NT2/D1 (cell line): ENCODE measurements at regions not wholly inside any gene's neighbourhood (a gene's known extent, or its start where the extent isn't known, plus 50 kb on each side); places are given as distances from the start of the nearest gene placed in this dataset.

Source experiments
- DNase-seq: peaks from one replicate; pipeline ENCODE4 v3.0.0-alpha.2; 2011; ENCODE audit warnings: low read depth, low spot score
- H3K27me3 ChIP-seq: 2 replicates; pipeline ENCODE4 v1.6.0; 2011; ENCODE audit warnings: mild to moderate bottlenecking; ENCODE audit not compliant: insufficient read length, insufficient read depth
- H3K36me3 ChIP-seq: 2 replicates; pipeline ENCODE4 v1.6.1; 2011; ENCODE audit warnings: mild to moderate bottlenecking, low read length, mixed read lengths; ENCODE audit not compliant: insufficient read depth, insufficient read length
- H3K4me1 ChIP-seq: 2 replicates; pipeline ENCODE4 v1.5.1; 2011; ENCODE audit not compliant: insufficient read depth, insufficient read length
- H3K4me3 ChIP-seq: 2 replicates; pipeline ENCODE4 v1.5.1; 2011; ENCODE audit warnings: low read depth; ENCODE audit not compliant: insufficient read length
- H3K9ac ChIP-seq: 2 replicates; pipeline ENCODE4 v1.6.0; 2011; ENCODE audit warnings: low read depth; ENCODE audit not compliant: insufficient read length
- H3K9me3 ChIP-seq: 2 replicates; pipeline ENCODE4 v1.5.1; 2011; ENCODE audit warnings: mild to moderate bottlenecking, low read length; ENCODE audit not compliant: insufficient read depth
- SUZ12 ChIP-seq: IDR thresholded peaks from 2 replicates; pipeline ENCODE4 v1.6.1; 2011; ENCODE audit not compliant: insufficient read length, insufficient read depth; ENCODE audit errors: extremely low read depth
- YY1 ChIP-seq: IDR thresholded peaks from 2 replicates; pipeline ENCODE4 v1.6.1; 2011; ENCODE audit not compliant: insufficient read length, insufficient read depth
- ZNF274 ChIP-seq: IDR thresholded peaks from 2 replicates; pipeline ENCODE4 v1.6.1; 2011; ENCODE audit warnings: mild to moderate bottlenecking, low read depth, low read length

- no peaks in the 10 kb centered on the region for H3K4me1 ChIP-seq
- no peak overlapping the region for H3K9ac ChIP-seq
- peaks cover 3% of the 10 kb centered on the region; the same call in 1 of the 2 replicates for H3K9me3 ChIP-seq
- no peaks in the 10 kb centered on the region for H3K36me3 ChIP-seq
- H3K27me3 ChIP-seq, result no peaks in the 10 kb centered on the region
- TF ChIP-seq YY1, result no peak
- no peak for TF ChIP-seq SUZ12
- TF ChIP-seq ZNF274, result no peak
- no peak for DNase-seq
- no peak overlapping the region for H3K4me3 ChIP-seq
Observed at GRCh38 chr16:64172226-64172625, 949.6 kb downstream of the CDH11 start.

GRCh38 chr16:64171632-64172031 lies 950.2 kb downstream of the CDH11 start:
- Histone ChIP-seq H3K9ac (no peak overlapping the region), H3K27me3 (no peaks in the 10 kb centered on the region), H3K4me1 (no peaks in the 10 kb centered on the region), H3K4me3 (no peak overlapping the region), H3K9me3 (no peaks in the 10 kb centered on the region), H3K36me3 (no peaks in the 10 kb centered on the region)
- TF ChIP-seq SUZ12 (no peak), YY1 (no peak), ZNF274 (no peak)
- no peak for DNase-seq

GRCh38 chr16:64168371-64168770 lies 953.5 kb downstream of the CDH11 start:
- no peak overlapping the region for H3K9ac ChIP-seq
- no peaks in the 10 kb centered on the region for H3K27me3 ChIP-seq
- H3K4me3 ChIP-seq, result no peak overlapping the region
- no peaks in the 10 kb centered on the region for H3K36me3 ChIP-seq
- no peaks in the 10 kb centered on the region for H3K4me1 ChIP-seq
- no peak for DNase-seq
- no peaks in the 10 kb centered on the region for H3K9me3 ChIP-seq
- TF ChIP-seq YY1, result no peak
- no peak for TF ChIP-seq SUZ12
- no peak for TF ChIP-seq ZNF274

- Histone ChIP-seq H3K4me1 (no peaks in the 10 kb centered on the region), H3K9ac (no peak overlapping the region), H3K4me3 (no peak overlapping the region), H3K36me3 (no peaks in the 10 kb centered on the region), H3K27me3 (no peaks in the 10 kb centered on the region), H3K9me3 (no peaks in the 10 kb centered on the region)
- TF ChIP-seq SUZ12 (no peak), ZNF274 (no peak), YY1 (no peak)
- DNase-seq, result no peak
Observed at GRCh38 chr16:64167936-64168335, 953.9 kb downstream of the CDH11 start.

- Histone ChIP-seq H3K9me3 (no peaks in the 10 kb centered on the region), H3K27me3 (no peaks in the 10 kb centered on the region), H3K4me1 (no peaks in the 10 kb centered on the region), H3K36me3 (no peaks in the 10 kb centered on the region), H3K9ac (no peak overlapping the region), H3K4me3 (no peak overlapping the region)
- TF ChIP-seq YY1, result no peak
- TF ChIP-seq ZNF274, result no peak
- TF ChIP-seq SUZ12, result no peak
- no peak for DNase-seq
Observed at GRCh38 chr16:64165368-64165767, 956.5 kb downstream of the CDH11 start.

GRCh38 chr16:64162613-64163375 lies 959.1 kb downstream of the CDH11 start:
- no peaks in the 10 kb centered on the region for H3K36me3 ChIP-seq
- no peak for TF ChIP-seq SUZ12
- TF ChIP-seq YY1, result no peak
- TF ChIP-seq ZNF274, result no peak
- no peak overlapping the region for H3K9ac ChIP-seq
- H3K4me1 ChIP-seq, result no peaks in the 10 kb centered on the region
- H3K4me3 ChIP-seq, result no peak overlapping the region
- H3K9me3 ChIP-seq, result no peaks in the 10 kb centered on the region
- H3K27me3 ChIP-seq, result no peaks in the 10 kb centered on the region
- DNase-seq, result no peak

- Histone ChIP-seq H3K27me3 (no peaks in the 10 kb centered on the region), H3K36me3 (no peaks in the 10 kb centered on the region), H3K9ac (no peak overlapping the region), H3K4me1 (no peaks in the 10 kb centered on the region), H3K9me3 (no peaks in the 10 kb centered on the region), H3K4me3 (no peak overlapping the region)
- no peak for DNase-seq
- TF ChIP-seq SUZ12 (no peak), ZNF274 (no peak), YY1 (no peak)
Observed at GRCh38 chr16:64159976-64160375, 961.9 kb downstream of the CDH11 start.
